HG03575 (cell line): ENCODE measurements at regions not wholly inside any gene's neighbourhood (a gene's known extent, or its start where the extent isn't known, plus 50 kb on each side); places are given as distances from the start of the nearest gene placed in this dataset.

Experiments used
- ATAC-seq: cut with Tn5 transposase; IDR thresholded peaks from one replicate; pipeline ENCODE4 v1.9.1; 2021; ENCODE audit not compliant: unreplicated experiment, insufficient number of reproducible peaks, low FRiP score; ENCODE audit errors: extremely low read depth

DNA sequence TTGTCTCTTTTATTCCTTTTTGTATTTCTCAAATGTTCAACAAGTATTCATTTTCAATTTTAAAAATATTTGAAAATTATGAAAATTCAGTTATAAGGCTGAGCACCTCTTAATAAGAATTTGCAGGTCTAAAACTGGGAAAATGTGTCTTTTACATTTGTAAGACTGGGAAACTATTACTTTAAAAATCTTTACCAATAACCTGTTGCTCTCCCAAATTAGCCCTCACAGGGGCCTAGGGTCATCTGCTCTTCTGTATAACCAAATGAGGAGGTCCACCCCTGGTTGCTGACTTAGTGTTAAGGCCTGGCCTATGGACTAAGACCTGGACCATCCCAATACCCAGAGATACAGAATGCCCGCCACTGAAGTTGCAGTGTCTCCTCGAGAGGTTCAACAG is 280.5 kb downstream of the PLPP3 start:
- no peak for ATAC-seq

- no peak for ATAC-seq
These were observed 281.5 kb downstream of the PLPP3 start for GRCh38 chr1:56297904-56298303.

DNA sequence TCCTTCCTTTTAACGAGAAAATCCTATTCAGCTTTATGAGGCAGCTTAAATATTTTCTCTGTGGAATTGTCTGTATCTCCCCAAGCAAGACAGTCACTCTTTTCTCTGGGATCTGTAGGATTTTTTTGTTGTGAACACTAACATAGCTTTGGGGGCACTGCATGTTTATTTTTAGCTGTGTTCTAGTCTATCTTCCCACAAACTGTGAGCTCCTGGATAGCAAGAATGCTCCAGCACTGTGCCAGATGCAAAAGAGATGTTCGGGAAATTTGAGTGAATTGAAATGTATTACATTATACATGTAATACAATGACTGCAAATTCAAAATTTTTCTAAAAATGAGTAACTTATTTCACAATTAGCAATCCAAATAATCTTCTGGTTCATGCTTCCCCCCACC is 282.2 kb downstream of the PLPP3 start:
- ATAC-seq = no peak

DNA sequence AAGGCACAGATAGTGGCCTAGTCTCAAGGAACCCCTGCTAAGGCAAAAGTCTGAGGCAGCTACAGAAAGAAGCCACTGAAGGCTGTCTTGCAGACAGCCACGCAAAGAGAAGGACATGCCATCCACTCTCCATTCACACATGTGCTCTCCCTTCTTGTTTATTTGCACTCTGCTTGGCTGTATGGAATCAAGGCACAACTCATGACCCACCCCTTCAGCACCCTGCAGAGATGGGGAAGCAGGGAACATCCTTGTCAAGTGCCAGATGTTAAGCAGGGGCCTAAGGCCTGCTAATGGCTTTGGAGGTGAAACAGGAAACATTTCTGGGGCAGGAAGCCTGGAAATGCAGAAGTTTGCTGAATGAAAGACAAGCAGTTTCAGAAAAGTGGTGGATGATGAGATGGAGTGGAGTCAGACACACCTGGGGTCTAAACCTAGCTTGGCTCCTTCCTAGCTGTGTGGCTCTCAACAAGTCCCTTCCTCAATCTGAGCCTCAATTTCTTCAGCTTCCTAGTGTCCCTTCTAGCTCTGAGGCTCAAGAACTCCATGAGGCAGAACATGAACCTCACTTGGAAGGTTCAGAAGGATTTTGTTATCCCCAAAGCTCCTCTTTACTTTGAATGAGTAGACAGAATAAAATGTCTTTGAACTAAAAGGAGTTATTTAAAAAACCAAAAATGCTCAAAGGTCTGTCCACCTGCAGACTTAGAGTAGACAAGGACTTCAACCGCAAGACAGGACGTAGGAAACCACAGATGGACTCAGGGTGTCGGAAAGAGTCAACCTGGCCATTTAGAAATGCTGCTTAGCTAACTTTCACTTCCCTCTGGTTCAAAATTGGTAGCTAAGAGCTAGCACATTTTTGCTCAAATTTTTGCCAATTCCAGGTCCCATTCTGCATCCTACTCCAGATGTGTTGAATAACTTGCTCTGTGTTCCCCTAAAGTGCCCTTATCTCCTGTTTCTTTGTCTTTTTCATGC is 283.1 kb downstream of the PLPP3 start:
- no peak for ATAC-seq

DNA sequence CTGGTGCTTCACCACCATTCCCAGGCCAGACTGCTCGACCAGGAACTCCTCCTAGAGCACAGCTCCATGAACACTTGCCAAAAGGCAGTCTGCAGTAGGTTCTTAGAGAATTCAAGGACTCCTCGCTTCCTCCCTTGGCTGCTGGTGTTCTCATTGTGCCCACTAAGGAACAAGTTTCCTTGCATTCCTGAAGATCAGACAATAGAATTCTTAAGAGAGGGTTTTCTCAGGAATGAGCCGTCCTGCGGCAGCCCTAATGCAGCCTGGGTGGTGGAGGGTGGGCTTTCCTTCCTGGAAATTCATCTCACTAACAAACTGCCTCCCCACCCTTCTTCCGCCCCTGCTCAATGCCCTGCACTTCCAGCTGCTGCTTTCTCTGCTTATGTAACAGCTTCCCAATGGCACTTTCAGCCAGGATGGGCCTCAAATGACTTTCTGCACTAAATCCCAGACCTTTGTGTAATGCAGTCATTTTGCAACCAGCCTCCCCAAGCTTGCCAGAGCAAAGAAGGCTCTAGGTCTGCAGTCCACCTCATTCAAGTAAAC is 287.9 kb downstream of the PLPP3 start:
- no peak for ATAC-seq

DNA sequence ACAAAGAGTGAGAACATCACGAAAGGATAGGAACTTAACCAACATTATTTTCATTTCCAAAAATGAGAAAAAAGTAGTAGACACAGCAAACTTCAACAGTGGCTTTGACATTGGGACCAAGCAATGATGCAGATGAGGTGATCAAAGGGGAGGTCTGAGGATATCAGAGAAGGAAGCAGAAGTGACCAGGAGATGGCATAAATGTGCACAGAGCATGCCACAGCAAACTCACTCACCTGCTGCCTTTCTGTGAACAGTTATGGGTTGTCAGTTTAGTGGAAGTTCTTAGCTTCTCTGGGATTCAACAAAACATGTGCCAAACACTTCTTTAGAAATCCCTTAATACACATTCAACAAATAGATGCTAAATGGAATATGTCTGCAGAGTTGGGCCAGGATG is 290.1 kb downstream of the PLPP3 start:
- ATAC-seq = no peak

GRCh38 chr1:56287721-56288120 is 291.6 kb downstream of the PLPP3 start:
- no peak for ATAC-seq

GRCh38 chr1:56286956-56287355 is 292.4 kb downstream of the PLPP3 start:
- no peak for ATAC-seq

DNA sequence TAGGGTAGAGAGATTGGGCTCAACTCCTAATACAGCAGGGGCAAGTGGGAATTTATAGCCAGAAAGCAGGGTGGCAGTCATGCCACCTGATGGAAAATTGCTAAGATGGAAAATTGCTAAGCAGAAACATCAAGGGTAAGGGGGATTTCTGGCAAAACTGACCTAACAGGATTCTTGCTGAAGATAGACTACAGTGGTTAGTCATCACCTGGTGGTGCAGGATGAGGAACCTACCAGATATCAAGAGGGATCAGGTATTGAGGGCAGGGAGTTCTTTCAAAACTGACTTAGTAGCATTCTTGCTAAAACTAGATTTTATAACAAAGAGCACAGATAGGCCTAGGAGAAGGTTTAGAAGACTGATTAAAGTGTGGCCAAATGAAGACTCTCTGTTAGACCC is 292.9 kb downstream of the PLPP3 start:
- ATAC-seq = no peak

DNA sequence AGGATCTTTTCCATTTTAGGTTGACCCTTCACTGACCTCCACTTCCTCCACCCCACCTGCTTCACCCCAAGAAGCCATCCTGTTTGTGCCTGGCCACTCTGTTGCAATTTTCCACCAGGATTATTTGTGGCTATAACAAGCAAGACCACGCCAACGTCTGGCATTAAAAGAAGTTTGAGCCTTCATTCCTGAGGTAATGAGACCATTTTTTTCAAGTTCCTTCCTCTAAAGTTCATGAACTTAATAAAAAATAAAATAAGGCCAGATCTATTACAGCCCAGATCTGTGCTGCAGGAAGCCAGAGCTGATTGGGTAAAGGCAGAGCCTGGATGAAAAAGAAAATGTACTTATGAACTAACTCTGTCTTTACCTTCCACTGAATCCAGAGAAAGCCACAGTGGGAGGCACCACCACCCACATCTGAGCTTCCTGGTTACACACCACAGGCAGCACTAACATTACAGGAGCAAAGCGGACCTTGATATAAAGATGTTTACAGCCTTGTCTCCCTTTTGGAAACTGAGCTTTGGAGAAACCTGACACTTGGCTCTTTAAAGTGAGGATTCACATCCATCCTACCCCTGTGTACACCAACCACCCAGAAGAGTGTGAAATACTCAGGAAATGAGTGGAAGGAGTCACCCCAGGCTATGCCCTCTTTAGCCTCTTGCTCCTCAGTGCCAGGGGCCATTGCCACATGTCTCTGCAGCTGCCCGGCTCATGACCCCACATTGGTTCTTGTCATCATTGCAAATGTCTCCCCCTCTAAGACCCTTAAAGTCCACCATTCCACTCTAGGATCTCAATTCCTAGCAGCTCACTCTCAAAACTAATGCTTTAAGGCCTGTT is 293.6 kb downstream of the PLPP3 start:
- ATAC-seq = no peak

- no peak for ATAC-seq
These were observed 294.4 kb downstream of the PLPP3 start for GRCh38 chr1:56284928-56285327.

- no peak for ATAC-seq
These were observed 301.3 kb downstream of the PLPP3 start for GRCh38 chr1:56278061-56278460.

DNA sequence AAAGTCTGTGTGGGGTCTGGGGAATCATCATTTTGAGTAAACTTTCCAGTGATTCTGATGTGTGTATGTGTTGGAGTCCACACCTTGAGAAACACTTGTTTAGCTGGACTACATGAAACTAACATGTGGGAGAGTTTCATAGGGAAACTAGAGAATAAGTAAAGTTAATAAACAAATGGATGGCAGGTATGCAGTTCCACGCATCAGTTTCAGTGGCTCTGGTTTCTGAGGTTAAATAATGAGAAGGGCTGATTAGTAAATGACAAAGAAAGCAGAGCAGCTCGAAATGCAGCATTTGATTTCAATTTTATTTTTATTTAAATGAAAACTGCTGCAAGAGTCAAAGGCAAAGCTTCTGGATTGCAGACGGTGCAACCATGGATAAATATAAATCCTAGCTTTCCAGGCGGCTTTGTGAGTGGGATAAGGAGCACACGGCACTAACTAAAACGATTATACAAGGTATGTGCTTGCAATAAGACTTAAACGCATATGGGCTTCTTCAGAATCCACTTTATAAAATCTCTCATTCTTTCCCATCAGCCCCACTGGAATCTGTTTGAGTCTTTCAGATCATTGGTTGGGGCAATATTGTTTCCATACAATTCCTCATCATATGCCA is 310.7 kb downstream of the PLPP3 start:
- ATAC-seq = no peak

DNA sequence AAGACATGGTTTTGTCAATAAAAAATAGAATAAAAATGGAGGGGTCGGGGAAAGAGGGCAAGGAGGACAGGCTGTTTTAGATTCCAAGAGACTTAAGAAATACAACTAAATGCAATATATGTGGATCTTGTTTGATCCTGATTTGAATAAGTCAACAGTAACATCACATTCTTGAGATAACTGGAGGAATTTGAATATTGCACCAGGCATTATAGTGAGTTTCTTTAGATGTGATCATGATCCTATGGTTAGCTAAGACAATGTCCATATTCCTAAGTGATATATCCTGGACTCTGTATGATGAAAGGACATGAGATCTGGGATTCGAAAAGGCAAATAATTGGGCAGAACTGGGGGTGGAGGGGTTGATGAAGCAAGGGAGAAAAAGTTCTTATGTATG is 311.8 kb downstream of the PLPP3 start:
- no peak for ATAC-seq

GRCh38 chr1:56266359-56266758 is 313.0 kb downstream of the PLPP3 start:
- no peak for ATAC-seq

DNA sequence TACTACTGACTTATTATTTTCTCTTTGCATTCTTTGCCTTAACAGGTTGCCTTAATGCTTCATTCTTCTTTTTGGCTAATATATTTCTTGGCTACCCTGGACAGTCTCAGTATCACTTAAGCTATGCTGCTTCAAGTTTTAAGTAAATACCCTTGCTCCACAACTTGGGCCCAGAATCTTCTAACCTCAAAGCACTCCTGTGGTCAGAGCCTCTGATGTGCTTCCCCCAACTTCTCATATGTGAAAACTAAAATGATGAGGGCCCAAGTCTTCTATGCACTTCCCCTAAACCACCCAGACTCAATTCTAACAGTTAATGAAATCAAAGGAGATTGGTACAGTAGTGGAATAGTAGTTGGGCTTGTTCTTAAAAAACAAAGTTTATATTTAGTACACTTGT is 314.1 kb downstream of the PLPP3 start:
- ATAC-seq = no peak

- no peak for ATAC-seq
These were observed 315.5 kb downstream of the PLPP3 start for GRCh38 chr1:56263908-56264307.

DNA sequence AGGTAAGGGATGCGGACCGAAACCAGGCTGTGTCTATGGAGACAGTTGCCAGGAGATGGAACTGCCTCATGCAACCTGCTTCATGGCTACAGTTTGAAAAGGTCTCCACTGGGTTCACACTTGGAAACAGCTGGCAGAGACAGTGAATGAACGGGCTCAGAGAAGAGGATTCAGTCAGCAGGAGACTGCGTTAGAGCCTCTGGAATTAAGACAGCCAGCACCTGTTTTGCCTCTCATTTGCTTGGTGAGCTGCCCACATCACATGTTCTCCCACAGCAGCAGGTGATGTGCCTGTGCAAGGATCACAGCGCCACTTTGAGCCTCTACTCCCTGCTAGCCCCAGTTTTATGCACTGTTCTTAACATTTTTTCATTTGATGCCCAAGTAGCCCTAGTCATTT is 321.0 kb downstream of the PLPP3 start:
- ATAC-seq = no peak

DNA sequence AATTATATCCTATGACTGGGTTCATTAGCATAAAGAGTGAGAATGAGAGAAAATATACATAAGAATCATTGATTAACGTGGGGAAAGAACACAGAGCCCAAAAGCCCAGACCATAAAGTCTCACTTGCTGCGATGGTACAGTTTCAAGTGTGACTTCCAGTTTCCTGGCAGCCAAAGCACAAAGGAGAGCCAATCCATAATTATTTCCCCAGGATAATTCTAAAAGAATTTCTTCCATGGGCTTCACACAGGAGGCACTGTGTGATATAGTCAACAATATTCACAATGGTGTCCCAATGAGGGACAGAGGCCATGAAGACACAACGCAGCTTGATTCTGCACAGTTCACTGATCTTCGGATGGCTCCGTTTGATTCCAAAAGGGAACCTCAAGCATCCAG is 321.6 kb downstream of the PLPP3 start:
- no peak for ATAC-seq
